Choroid plexus epithelial cell (primary cell): ENCODE measurements at regions not wholly inside any gene's neighbourhood (a gene's known extent, or its start where the extent isn't known, plus 50 kb on each side); places are given as distances from the start of the nearest gene placed in this dataset.
A peak's percentile ranks its signal among the peaks of the same experiment; 100 is the strongest.

ENCODE experiments used
- DNase-seq: peaks from one replicate; pipeline ENCODE4 v3.0.0-alpha.2; 2010; ENCODE audit warnings: low read depth
- H3K4me3 ChIP-seq: 2 replicates; pipeline ENCODE4 v1.5.1; 2011; ENCODE audit warnings: low read depth, mild to moderate bottlenecking, control low read depth, low read length, moderate library complexity
- CTCF ChIP-seq: conservative IDR thresholded peaks from 2 replicates; pipeline ENCODE4 v1.5.1; 2011; ENCODE audit warnings: low read depth, mild to moderate bottlenecking, control low read depth, inconsistent platforms, low read length, moderate library complexity

- DNase-seq: no peak
- no peak overlapping the region for H3K4me3 ChIP-seq
- TF ChIP-seq CTCF: no peak
Measured at GRCh38 chr3:124230432-124230831, 238.5 kb upstream of the ROPN1 start.

- no peak overlapping the region for H3K4me3 ChIP-seq
- TF ChIP-seq CTCF: no peak
- DNase-seq: no peak
Measured at GRCh38 chr3:124230998-124231397, 239.1 kb upstream of the ROPN1 start.

GRCh38 chr3:124234852-124235252 is 242.9 kb upstream of the ROPN1 start:
- no peak for TF ChIP-seq CTCF
- DNase-seq: no peak
- no peak overlapping the region for H3K4me3 ChIP-seq

- no peak for TF ChIP-seq CTCF
- DNase-seq: no peak
- H3K4me3 ChIP-seq: no peak overlapping the region
Measured at GRCh38 chr3:124235446-124235845, 243.5 kb upstream of the ROPN1 start.

- no peak for TF ChIP-seq CTCF
- H3K4me3 ChIP-seq: no peak overlapping the region
- no peak for DNase-seq
Measured at GRCh38 chr3:124243177-124243859, 251.4 kb upstream of the ROPN1 start.

- no peak overlapping the region for H3K4me3 ChIP-seq
- DNase-seq: no peak
- no peak for TF ChIP-seq CTCF
Measured at GRCh38 chr3:124246376-124246775, 254.5 kb upstream of the ROPN1 start.

GRCh38 chr3:124246949-124247348 is 255.0 kb upstream of the ROPN1 start:
- DNase-seq: peak; percentile 47
- no peak overlapping the region for H3K4me3 ChIP-seq
- peak; percentile 62 for TF ChIP-seq CTCF
